Medulla oblongata (tissue), 1 donor: ENCODE measurements at regions not wholly inside any gene's neighbourhood (a gene's known extent, or its start where the extent isn't known, plus 50 kb on each side); places are given as distances from the start of the nearest gene placed in this dataset.

ENCODE experiments used
- DNase-seq: peaks from one replicate; pipeline ENCODE4 v3.0.0-alpha.2; 2015; ENCODE audit errors: extremely low spot score

DNA sequence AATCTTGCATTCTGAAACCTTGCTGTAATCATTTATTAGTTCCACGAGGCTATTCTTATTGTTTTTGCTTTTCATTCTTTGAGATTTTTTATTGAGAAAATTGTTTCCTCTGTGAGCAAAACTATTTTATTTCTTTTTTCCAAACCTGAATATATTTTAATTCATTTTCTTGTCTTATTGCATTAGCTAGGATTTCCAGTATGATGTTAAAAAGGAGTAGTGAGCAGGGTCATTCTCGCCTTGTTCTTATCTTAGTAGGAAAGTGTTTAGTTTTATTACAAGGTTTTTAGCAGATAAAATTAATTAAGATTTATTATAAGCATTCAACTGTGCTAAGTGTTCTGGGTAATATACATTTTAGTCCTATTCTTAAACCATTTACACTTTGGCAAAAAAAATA, 214.6 kb upstream of the KLF6 start:
- no peak for DNase-seq

DNA sequence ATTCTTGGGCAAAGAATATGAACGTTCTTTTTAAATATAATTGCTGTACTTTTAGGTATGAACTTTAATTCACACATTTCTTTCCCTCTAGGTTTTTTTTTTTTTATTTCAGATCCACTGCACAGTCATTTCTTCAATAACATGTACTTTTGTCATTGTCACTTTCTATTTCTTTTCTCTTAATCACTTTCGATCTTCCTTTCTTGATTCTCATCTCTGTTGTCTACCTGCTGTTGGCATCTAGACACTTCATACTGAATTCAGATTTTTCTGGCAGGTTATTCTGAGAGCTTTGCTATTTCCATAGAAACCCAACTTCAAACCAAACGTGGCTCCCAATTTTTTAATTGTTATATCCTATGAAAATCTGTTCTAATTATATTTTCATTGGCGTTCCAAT, 211.7 kb upstream of the KLF6 start:
- DNase-seq = no peak

DNA sequence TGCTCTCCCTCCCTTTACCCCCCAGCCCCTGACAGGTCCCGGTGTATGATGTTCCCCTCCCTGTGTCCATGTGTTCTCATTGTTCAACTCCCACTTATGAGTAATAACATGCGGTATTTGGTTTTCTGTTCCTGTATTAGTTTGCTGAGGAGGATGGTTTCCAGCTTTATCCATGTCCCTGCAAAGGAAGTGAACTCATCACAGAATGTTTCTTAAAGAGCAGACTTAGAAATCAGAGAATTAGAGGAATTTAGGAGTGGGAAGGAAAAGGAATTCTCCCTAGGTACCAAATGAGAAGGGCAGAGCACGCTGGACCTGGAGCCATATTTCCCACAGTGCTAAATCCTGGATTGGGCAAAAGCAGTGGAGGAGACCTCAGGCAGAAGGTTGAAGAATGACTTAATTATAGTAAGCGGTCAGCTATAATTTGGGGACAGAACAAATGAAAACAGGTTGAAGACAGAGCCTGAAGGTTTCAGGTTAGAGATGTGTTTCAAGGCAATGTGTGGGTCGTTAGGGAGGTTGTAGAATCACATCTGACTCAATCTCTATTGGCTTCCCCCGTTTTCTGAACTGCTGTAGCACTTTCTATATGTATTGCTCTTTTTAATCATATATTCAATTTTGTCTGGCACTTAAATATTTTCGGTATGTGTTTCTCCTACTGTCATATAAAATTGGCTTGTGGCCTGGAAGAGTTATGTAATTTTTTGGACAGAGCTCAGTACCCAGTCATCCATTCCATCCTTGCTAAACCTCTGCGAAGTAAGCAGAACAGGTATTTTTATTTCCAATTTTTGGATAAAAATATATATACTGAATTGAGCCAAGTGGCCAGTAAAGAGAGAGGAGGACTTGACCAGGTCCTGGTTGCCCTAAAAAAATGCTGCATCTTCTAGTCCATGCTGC, 210.5 kb upstream of the KLF6 start:
- no peak for DNase-seq

DNA sequence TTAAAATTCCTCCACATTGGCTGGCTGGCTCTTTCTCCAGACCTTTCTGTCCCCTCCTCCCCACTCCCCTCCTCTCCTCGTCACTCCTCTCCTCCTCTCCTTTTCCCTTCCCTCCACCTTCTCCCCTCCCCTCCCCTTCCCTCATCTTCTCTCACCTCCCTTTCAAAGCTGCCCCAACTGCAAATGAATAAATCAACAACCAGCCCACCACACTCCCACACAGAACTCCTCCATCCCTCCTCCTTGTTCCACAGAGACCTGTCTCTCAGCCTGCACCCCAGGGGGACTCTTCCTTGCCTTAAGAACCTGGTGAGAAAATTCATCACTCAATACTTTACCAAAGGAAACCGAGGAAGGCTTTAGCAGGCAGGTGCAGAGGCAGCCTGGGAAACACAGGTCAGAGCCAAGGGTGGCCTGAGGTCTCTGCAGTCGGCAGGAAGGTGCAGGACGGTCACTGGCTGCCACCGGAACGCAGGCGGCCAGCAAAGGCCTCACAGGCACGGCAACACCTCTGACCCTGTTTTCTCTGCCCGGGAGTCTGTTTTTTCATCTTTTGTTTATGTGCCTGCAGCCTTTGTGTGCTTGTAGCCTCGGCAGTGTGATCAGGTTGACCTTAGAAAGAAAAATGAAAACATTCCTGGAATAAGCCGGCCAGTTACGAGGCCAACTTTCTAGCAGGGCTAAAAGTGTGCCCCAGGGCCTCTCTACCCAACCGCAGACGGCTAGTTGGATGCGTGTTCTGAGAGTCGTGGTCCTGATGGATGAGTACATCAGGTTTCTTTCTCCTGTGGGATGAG, 207.6 kb upstream of the KLF6 start:
- DNase-seq = no peak

DNA sequence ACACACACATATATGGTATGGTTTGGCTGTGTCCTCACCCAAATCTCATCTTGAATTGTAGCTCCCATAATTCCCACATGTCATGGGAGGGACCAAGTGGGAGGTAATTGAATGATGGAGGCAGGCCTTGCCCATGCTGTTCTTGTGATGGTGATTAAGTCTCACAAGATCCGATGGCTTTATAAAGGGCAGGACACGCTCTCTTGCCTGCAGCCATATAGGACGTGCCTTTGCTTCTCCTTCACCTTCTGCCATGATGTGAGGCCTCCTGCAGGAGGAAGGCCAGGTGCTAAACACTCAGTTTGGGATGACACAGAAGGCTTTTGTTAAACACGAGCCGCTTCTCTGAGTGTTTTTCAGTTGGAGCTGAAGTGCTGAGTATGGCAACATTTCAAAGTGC, 205.3 kb upstream of the KLF6 start:
- no peak for DNase-seq

DNA sequence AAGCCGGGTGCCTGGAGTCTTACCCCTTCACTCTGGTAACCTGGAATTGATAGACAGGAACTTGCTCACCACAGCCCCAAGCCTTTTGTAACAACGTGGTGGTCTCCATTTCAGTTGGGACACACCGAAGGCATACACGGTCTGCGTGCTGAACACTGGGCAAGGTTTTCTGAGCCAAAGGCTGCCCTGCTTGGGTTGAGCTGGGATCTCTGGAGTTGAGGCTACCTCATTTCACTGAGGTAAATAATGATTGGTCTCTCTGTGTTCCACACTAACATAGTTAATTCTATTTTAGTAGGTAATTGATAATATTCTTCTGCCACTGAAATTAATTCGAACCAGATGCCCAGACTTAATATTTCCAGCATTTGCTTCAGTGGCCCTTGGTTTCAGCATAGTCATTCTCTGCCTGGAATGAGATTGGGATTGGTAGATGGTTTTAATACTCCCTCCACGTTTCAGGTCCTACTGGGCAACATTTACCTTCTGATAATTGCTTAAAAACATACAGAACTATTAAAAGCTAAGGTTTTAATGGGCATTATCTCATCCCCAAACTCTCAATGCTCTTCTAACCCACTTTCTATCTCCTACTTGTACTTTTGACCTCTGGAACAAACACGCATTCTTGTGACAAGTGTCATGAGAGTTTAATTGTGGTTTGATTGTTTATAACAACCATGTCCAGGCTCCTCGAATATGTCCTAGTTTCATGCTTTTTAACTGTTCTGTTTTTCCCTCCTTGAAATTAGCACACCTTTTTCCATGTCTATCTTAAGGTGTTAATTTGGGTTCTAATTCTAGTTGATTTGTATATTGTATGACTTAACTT, 202.3 kb upstream of the KLF6 start:
- no peak for DNase-seq

DNA sequence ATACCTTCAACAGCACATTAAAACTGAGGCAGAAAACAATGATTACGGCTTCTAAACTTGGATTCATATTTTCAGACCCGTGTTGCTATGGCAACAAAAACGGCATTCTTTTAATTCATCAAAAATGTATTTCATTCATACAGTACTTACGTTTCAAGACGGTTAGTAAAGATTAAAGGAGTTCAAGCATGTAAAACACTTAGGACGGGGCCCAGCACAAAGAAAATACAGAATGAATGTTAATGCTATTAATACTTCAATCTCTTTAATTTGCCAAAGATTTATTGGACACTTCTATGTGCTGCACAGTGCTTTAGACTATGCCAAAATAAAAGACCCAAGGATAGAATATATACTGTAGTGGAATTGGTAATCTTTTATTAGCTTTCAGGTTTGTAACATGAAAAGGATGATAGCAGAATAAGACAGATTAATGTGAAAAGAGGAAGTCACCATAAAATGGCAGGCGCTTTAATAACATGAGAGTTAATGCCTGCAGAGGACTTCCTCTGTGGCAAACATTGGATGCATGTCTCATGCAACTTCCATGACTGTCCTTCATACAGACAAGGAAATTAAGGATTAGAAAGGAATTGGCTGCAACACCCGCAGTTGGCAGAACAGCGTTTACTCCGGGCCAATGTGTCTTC, 201.6 kb upstream of the KLF6 start:
- DNase-seq = no peak

DNA sequence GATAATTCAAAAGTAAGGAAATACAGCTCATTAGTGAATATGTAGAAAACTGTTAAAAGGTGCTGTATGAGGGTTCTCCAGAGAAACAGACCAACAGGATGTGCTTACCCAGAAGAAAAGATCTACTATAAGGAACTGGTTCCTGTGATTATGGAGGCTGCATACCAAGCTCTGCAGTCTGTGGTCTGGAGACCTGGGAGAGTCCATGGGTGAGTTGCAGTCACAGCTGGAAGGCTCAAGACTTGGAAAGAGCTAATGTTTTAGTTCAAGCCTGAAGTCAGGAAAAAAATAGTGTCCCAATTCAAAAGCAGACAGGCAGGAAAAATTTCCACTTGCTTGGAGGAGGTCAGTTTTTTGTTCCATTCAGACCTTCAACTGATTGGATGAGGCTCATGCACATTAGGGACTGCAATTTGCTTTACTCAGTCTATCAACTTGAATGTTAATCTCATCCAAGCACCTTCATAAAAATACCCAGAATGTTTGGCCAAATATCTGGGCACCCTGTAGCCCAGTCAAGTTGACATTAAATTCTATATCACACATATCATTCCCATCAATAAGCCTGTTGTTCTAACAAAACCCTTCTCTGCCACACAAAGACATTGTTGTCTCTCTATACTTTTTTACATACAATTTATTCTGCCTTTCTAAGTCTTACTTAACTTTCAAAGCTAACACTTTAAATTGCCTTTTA, 197.9 kb upstream of the KLF6 start:
- no peak for DNase-seq

DNA sequence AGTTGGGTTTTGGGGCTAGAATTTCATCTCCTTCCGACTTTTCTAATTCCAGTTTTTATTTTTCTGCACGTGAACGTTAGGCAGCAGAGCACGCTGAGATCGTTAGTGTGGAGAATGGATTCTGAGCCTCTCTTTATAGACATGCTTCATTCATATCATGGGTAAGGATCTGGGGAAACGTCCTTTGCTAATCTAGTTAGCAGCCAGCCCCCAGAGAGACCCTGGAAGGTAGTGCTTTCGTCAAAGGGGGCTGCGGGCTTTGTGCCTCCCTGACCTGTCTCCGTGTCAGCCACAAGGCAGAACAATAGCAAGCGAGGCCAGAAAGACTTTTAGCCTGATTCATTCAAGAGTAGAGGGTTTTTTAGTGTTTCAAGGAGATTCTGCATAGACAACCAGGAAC, 196.3 kb upstream of the KLF6 start:
- no peak for DNase-seq

DNA sequence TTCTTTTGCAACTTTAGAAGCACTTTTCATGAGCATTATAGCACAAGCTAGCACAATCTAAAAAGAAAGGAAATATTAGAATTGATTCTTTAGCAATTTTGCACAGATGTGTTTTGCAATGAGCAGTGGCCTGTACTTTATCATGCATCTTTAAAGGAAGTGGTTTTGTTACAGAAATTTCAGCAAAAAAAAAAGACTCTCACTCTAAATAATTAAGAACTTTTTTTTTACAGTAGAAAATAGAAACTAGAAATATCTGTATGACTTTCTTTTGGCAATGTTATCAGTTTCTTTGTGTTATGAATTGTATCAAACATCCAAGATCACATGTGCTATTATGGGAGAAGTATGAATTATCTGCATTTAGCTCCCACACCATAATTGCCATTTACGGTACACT, 195.7 kb upstream of the KLF6 start:
- no peak for DNase-seq

DNA sequence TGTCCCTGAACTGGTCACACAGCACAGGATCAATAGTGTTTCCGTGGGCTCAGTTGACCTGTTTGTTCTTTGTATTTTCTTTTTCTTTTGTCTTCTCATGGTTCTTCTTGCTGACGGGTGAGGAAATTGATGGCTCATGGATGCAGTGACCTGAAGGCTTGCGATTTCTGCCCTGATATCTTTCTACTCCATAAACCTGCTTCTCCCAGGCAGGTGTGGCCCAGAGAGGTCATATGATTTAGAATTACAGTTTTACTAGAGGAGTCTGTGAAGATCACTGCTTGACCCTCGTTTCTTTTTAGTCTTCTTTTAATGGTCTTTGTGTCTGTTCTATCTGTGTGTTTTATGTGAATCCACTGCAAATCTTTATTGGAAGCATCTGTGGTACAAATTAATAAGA, 195.1 kb upstream of the KLF6 start:
- no peak for DNase-seq

DNA sequence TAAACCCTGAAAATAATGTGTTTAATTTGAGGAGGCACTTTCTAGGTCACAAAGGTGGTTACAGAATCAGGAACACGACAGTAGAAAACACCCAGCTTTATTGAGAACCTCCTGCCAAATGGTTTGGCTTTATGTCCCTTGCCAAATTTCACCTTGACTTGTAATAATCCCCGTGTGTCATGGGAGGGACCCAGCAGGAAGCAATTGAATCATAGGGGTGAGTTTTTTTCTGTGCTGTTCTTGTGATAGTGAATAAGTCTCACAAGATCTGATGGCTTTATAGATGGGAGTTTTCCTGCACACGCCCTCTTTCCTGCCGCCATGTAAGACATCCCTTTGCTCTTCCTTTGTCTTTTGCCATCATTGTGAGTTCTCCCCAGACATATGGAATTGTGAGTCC, 193.8 kb upstream of the KLF6 start:
- DNase-seq = no peak

DNA sequence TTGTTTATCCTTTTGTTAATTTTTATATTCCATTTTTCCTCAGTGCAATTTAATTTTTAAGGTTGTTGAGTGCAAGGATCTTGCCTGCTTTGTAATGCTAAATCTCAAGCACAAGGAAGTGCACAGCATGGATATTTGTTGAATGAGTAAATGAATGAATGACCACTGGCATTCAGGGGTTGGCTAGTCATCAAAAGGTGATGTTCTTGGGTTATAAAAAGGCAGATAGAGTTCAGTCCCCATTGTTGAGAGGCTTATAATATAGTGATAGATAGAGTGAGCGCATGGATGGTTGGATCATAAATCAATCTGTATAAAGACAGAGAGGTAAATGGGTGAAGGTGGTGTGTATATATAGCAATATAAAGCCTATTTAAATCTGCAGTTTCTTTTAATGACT, 193.2 kb upstream of the KLF6 start:
- DNase-seq = no peak

DNA sequence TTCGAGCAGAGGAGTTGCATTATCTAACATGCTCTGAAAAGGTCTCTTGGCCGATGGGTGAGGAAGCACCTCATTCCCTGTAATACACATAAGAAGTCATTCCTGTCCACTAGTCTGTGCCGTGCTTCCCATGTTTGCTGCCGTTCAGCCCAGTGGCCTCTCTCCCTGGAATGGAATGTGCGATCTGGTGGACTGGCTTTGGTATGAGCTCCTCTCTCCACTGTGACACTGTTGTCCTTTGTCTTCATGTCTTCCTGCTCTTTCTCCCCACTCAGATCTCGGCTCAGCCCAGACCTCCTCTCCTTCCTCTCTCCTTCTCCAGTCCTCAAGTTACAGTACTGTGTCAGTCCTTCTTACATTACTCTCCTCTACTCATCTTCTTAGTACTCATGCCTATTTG, 192.8 kb upstream of the KLF6 start:
- DNase-seq = no peak

DNA sequence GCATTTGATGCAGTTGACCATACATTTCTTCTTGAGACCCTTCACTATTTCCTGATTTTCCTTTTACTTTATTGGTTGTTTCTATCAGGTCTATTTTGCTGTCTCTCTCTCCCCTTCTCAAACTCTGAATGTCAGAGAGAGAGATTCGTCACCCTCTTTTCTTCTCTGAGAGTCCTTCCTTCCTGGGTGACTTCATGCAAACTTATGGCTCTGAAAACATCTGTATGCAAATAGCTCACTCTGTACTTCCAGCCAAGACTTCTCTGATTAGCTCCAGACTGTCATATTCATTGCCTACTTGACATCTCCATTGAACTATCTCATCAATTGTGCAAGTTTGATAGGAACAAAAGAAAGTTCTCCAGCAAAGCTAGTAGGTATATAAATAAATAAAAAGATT, 191.7 kb upstream of the KLF6 start:
- DNase-seq = no peak

DNA sequence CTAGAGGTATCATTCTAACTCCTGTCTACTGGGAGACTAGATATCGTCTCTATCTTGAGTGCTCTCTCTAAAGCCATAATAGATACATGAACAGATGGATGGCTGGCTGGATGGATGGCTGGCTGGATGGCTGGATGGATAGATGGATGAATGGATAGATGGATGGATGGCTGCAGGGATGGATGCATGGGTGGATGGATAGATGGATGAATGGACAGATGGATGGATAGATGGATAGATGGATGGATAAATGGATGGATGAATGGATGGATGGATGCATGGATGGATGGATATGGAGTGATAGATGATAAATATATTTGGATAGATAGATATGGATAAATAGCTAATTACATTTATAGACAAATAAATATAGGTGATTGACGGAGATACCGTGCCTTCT, 191.2 kb upstream of the KLF6 start:
- DNase-seq = no peak

DNA sequence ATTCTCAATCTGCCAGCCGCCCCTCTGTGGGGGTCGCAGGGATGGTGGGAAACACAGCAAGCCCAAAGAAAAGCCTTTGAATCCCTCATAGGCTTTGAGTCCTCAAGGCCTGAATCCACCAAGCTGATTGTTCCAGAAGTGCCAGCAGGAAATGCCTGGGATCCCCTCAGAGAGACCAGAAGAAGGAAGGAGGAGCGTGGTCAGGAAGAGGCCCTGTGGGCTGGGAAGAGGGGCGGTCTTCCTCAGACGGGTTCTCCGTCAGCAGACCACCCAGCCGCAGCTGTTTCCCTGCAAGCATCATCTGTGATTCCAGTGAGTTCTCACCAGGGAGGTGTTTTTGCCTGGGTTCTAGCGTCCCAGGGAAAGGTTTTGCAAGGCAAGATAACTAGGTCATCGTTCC, 190.0 kb upstream of the KLF6 start:
- DNase-seq = no peak

DNA sequence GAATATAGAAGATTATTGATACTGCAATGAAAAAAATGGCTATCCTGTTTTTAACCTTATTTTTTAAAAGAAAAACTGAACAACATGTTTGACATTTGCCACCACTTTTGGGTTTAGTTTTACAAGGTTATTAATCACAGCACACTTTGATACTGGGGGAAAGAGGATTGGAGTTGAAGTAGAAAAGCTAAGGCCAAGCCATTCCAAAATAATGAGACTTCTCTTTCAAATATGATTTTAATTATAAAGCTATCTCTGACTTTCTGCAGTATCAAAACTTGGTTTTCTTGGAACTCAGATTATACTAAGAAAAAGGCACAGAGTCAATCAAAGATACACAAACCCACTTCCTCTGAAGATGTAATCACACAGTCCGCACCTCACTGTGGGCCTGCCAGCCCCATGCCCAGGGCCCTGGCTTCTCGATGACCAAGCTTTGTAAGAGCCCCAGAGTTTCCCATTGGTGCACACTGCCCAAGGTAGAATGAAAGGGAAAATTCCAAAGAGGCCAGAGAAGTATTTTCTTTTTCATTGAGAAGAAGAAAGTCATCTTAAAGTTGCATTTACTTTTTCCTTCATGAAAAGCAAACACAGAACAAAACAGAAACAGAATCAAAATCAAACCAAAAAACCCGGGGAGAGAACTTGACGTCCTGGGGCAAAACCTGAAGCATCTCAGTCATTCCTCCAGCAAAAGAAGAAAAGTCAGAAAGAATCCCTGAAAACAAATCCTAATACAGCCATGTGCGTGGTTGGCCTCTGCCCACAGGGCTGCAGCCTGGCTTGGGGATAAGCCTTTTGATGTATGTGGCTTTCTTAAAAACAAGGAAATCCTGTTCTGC, 187.7 kb upstream of the KLF6 start:
- no peak for DNase-seq

DNA sequence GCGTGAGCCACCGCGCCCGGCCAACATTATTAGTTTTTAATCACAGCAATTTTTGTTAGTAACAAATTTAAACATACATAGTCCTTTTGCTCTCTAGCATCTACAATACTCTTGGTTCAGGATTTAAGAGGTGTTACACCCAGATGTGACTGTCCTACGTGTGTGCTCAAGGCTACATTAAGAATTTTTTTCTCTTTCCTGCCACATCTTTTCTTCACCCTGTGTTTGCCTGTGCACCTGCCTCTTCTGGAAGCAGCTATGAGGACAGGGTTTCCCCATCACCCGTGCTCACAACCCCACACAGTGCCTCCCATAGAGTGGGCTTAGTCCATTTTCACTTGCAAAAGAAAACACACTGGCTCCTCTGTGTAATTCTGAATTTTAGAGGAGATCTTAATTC, 186.7 kb upstream of the KLF6 start:
- DNase-seq = no peak
